HEK293T (cell line): ENCODE measurements at regions not wholly inside any gene's neighbourhood (a gene's known extent, or its start where the extent isn't known, plus 50 kb on each side); places are given as distances from the start of the nearest gene placed in this dataset.

Experiments used
- CTCF ChIA-PET: fragments of 350-600 bp; formaldehyde crosslinking; extraction: SDS; loops from one replicate; lab custom pipeline; 2021; ENCODE audit warnings: antibody characterized with exemption, inconsistent platforms; lab: Yijun Ruan, JAX
- POLR2A ChIA-PET: fragments of 350-600 bp; formaldehyde crosslinking; extraction: SDS; loops from one replicate; lab custom pipeline; 2020; ENCODE audit warnings: antibody characterized with exemption, inconsistent platforms; lab: Yijun Ruan, JAX
- DNase-seq: peaks from one replicate; pipeline ENCODE4 v3.0.0; 2012; ENCODE audit warnings: mixed read lengths; ENCODE audit errors: extremely low spot score
- ARNT ChIP-seq: fragments of 450-650 bp; IDR thresholded peaks from 2 replicates; pipeline ENCODE4 v1.6.1; 2017; ENCODE audit warnings: mild to moderate bottlenecking
- BHLHE40 ChIP-seq: fragments of 450-650 bp; IDR thresholded peaks from 2 replicates; pipeline ENCODE4 v1.6.1; 2016; ENCODE audit warnings: mild to moderate bottlenecking, moderate library complexity, borderline replicate concordance
- CTBP1 ChIP-seq: fragments of 450-650 bp; IDR thresholded peaks from 2 replicates; pipeline ENCODE4 v1.6.1; 2016; ENCODE audit warnings: borderline replicate concordance
- ELF4 ChIP-seq: fragments of 450-650 bp; IDR thresholded peaks from 2 replicates; pipeline ENCODE4 v1.6.1; 2017; ENCODE audit warnings: antibody characterized with exemption
- FOXA1 ChIP-seq: fragments of 450-650 bp; IDR thresholded peaks from 2 replicates; pipeline ENCODE4 v1.6.1; 2016; ENCODE audit warnings: mild to moderate bottlenecking
- FOXK2 ChIP-seq: fragments of 450-650 bp; IDR thresholded peaks from 2 replicates; pipeline ENCODE4 v1.6.1; 2016; ENCODE audit warnings: mild to moderate bottlenecking
- FOXM1 ChIP-seq: fragments of 450-650 bp; IDR thresholded peaks from 2 replicates; pipeline ENCODE4 v1.6.1; 2017; ENCODE audit warnings: mild to moderate bottlenecking, borderline replicate concordance
- HDGF ChIP-seq: fragments of 450-650 bp; IDR thresholded peaks from 2 replicates; pipeline ENCODE4 v1.6.1; 2017; ENCODE audit warnings: antibody characterized with exemption, borderline replicate concordance
- L3MBTL2 ChIP-seq: fragments of 450-650 bp; conservative IDR thresholded peaks from 2 replicates; pipeline ENCODE4 v1.6.1; 2016; ENCODE audit warnings: mild to moderate bottlenecking
- LEF1 ChIP-seq: fragments of 450-650 bp; IDR thresholded peaks from 2 replicates; pipeline ENCODE4 v1.6.1; 2017; ENCODE audit warnings: mild to moderate bottlenecking, borderline replicate concordance
- NFRKB ChIP-seq: fragments of 450-650 bp; IDR thresholded peaks from 2 replicates; pipeline ENCODE4 v1.6.1; 2016; ENCODE audit warnings: mild to moderate bottlenecking, moderate library complexity
- SP1 ChIP-seq: fragments of 450-650 bp; IDR thresholded peaks from 2 replicates; pipeline ENCODE4 v1.6.1; 2017
- SUZ12 ChIP-seq: fragments of 450-650 bp; IDR thresholded peaks from 2 replicates; pipeline ENCODE4 v1.6.1; 2016; ENCODE audit warnings: mild to moderate bottlenecking
- TARDBP ChIP-seq: fragments of 450-650 bp; IDR thresholded peaks from 2 replicates; pipeline ENCODE4 v1.6.1; 2016
- ZNF384 ChIP-seq: fragments of 450-650 bp; IDR thresholded peaks from 2 replicates; pipeline ENCODE4 v1.6.1; 2016
- TF ChIP-seq, protein P1 (sequence below): fragments of 450-650 bp; IDR thresholded peaks from 2 replicates; pipeline ENCODE4 v1.6.1; 2016

DNA sequence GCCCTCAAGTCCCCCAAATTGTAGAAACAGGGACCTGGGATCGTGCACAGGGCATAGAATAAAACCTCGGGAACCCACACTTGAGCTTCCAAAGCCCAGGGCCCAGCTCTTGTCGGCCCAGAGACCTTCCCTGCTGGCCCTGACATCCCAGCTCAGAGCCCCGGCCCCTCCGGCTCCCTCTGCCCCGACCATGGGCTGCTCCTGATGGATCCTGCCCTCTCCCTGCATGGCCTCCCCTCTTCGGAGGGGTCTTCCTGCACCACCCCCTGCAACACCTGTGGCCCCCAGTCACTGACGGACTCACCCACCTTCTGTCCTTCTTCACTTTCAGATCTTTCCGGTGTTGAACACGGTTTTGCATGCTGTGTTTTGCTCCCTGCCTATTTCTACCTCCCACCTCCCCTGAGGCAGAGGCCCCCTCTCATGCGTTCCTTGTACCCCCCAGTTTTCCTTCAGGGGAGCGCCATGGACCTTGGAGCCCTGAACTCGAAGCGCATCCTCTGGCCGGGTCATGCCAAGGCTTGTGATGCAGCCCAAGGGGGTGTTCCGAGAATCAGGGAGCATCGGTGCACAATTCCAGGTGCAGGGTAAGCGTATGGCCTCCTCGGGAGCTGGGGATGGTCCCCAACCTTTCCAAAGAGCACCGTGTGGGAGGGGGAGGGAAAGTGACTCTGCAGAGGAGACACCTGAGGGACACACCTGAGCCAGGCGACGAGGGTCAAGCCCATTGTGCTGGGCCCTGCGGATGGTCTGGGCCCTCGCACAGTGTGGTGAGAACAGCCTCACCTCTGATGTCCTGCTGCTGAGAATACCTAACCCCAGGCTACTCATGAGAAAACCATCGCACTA lies 666.4 kb downstream of the BRD1 start:
- no peak for DNase-seq
- POLR2A ChIA-PET: no interaction called here
- CTCF ChIA-PET: no interaction called here
- TF ChIP-seq FOXA1 (no peak), SUZ12 (no peak), BHLHE40 (no peak), HDGF (no peak), TARDBP (no peak), LEF1 (no peak), NFRKB (no peak), ELF4 (no peak), FOXM1 (no peak), ARNT (no peak), ZNF384 (no peak)
- TF ChIP-seq, protein P1, sequence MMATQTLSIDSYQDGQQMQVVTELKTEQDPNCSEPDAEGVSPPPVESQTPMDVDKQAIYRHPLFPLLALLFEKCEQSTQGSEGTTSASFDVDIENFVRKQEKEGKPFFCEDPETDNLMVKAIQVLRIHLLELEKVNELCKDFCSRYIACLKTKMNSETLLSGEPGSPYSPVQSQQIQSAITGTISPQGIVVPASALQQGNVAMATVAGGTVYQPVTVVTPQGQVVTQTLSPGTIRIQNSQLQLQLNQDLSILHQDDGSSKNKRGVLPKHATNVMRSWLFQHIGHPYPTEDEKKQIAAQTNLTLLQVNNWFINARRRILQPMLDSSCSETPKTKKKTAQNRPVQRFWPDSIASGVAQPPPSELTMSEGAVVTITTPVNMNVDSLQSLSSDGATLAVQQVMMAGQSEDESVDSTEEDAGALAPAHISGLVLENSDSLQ: no peak

DNA sequence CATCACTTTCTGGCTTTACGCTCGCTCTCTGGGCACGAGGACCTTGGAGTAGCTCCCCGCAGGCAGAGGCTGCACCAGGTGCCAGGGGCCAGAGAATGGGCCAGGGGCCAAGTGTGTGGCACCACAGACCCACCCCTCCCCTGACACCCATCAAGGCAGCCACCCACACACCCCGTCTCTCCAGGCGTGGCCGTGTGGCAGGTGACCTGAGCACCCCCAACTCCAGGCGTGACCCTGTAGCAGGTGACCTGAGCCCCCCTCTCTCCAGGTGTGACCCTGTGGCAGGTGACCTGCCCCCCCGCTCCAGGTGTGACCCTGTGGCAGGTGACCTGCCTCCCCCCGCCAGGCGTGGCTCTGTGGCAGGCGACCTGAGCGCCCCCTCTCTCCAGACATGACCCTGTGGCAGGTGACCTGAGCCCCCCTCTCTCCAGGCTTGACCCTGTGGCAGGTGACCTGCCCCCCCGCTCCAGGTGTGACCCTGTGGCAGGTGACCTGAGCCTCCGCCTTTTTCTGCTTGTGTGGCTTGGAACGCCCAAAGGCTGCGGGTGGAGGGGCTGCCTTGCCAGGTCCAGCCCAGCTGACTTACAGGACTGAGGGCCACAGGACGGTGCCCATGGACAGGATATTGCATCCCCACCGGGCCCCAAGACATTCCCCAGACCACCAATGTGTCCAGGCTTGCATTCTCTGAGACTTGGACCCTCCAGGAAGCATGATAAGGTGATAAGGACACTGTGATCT lies 667.2 kb downstream of the BRD1 start:
- POLR2A ChIA-PET: no interaction called here
- DNase-seq: no peak
- CTCF ChIA-PET: no interaction called here
- TF ChIP-seq FOXM1: no peak
- TF ChIP-seq HDGF: no peak

DNA sequence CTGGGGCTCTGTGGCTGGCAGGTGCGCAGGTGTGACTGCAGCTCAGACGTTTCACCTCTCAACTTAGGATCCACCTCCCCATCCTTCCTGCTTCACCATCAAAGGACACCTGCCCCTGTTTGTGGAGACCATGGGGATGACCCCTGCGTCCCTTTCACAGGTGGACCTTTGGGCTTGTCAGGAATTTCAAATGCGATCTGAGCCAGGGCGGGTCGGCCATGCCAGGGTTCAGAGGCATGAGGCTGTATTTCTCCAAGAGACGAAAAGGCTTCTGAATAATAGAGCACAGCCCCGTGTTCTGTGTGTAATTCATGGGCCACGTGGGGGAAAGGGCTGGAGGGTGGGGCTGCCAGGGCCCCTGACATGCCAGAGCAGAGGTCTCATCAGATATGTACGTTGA lies 668.0 kb downstream of the BRD1 start:
- POLR2A ChIA-PET: no interaction called here
- DNase-seq: no peak
- CTCF ChIA-PET: no interaction called here
- TF ChIP-seq NFRKB: no peak
- no peak for TF ChIP-seq CTBP1

DNA sequence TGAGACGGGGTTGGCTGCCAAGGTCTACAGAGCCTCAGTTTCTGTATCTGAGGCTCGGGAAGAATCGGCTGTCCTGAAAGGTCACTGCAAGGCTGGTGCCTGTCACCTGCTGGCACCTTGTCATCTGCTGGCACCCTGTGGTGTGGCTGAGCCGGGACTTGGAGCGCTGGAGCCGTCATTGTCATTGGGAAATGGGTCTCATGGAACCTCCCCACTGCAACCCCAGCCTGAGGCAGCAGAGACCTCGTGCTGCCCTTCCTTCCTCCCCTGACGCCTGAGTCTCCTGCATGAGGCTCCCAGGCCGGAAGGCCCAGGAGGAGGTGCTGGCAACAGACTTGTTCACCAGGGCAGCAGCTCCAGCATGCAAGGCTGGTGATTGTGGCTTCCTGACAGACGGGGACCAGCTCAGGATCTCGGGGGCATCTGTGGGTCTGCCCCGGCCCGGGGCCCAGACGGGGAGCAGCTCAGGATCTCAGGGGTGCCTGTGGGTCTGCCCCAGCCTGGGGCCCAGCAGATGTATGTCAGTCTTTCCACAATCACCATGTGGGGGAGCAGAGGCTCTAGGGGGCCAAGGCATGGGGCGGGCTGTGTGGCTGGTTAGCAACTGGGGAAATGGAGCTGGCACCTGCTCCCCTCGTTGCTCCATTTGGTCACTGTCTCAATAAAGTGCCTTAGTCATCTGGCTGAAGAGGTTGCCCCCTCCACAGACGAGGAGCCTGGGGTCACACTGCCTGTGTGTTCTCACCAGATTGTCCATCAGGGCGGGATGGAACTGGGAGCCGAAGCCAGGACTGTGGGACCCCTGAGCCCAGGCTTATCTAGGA lies 668.7 kb downstream of the BRD1 start:
- no peak for DNase-seq
- POLR2A ChIA-PET: no interaction called here
- CTCF ChIA-PET: no interaction called here
- TF ChIP-seq CTBP1: no peak
- no peak for TF ChIP-seq ELF4
- TF ChIP-seq TARDBP: no peak
- no peak for TF ChIP-seq FOXM1
- TF ChIP-seq SUZ12: no peak
- no peak for TF ChIP-seq ZNF384
- no peak for TF ChIP-seq NFRKB
- TF ChIP-seq HDGF: no peak
- TF ChIP-seq L3MBTL2: no peak
- no peak for TF ChIP-seq BHLHE40
- no peak for TF ChIP-seq ARNT
- TF ChIP-seq, protein P1: no peak
- no peak for TF ChIP-seq LEF1
- no peak for TF ChIP-seq FOXA1
- TF ChIP-seq SP1: no peak

DNA sequence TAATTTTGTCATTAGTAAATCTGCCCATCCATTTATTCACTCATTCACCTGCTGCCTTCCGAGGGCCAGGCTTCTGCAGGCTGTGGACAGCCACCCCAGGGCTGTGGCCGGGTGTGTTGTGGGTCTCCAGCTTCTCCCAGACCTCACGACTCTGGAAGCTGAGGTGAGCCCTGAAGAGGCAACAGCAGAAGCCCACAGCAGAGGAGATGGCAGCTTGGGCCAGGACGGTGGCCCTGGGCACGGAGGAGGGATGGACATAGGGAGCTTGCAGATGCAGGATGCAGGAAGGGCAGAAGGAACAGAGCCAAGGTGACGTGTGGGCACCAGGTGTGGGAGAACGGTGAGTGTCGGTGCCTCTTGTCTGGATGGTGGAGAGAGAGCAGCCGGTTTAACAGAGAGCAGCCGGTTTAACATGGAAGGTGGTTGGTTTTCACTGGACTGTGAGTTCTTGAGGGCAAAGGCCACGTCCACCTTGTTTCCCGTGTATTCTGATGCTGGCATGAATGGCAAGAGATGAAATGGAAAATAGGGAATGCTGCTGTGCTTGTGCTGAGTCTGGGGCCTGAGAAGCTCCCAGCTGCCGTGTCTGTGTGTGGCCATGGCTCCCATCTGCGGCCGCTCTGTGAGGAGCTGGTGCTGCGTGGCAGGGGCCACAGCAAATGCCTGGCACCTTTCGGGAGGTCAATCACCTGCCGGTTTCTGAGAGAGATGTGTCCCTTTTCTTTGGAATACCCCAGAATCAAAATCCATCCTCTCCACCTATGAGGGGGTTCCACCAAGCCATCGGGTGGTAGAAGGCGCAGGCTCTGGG lies 669.9 kb downstream of the BRD1 start:
- DNase-seq: no peak
- TF ChIP-seq, protein P1: no peak
- TF ChIP-seq CTBP1 (no peak), SP1 (no peak), FOXA1 (no peak), SUZ12 (no peak), HDGF (no peak), L3MBTL2 (no peak), ZNF384 (no peak), BHLHE40 (no peak), LEF1 (no peak), NFRKB (no peak), ELF4 (no peak), ARNT (no peak), FOXM1 (no peak), TARDBP (no peak), FOXK2 (no peak)
- ChIA-PET CTCF (no interaction called here), POLR2A (no interaction called here)
